Hepatocyte (in vitro differentiated cells): ENCODE measurements at regions not wholly inside any gene's neighbourhood (a gene's known extent, or its start where the extent isn't known, plus 50 kb on each side); places are given as distances from the start of the nearest gene placed in this dataset.

Experiments
- EZH2 ChIP-seq: fragments of 200-600 bp; sonication (generic); IDR thresholded peaks from 2 replicates; pipeline ENCODE4 v1.6.1; 2016; ENCODE audit warnings: antibody characterized with exemption, mild to moderate bottlenecking, borderline replicate concordance
- EZH2phosphoT487 ChIP-seq: fragments of 200-600 bp; sonication (generic); IDR thresholded peaks from one replicate; pipeline ENCODE4 v1.6.1; 2018; ENCODE audit warnings: antibody characterized with exemption, mild to moderate bottlenecking, low read depth, moderate library complexity; ENCODE audit not compliant: unreplicated experiment, severe bottlenecking
- TF ChIP-seq, protein P1 (sequence below): fragments of 200-600 bp; sonication (generic); IDR thresholded peaks from 2 replicates; pipeline ENCODE4 v1.5.1; 2016; ENCODE audit warnings: antibody characterized with exemption, mild to moderate bottlenecking; ENCODE audit not compliant: poor library complexity

DNA sequence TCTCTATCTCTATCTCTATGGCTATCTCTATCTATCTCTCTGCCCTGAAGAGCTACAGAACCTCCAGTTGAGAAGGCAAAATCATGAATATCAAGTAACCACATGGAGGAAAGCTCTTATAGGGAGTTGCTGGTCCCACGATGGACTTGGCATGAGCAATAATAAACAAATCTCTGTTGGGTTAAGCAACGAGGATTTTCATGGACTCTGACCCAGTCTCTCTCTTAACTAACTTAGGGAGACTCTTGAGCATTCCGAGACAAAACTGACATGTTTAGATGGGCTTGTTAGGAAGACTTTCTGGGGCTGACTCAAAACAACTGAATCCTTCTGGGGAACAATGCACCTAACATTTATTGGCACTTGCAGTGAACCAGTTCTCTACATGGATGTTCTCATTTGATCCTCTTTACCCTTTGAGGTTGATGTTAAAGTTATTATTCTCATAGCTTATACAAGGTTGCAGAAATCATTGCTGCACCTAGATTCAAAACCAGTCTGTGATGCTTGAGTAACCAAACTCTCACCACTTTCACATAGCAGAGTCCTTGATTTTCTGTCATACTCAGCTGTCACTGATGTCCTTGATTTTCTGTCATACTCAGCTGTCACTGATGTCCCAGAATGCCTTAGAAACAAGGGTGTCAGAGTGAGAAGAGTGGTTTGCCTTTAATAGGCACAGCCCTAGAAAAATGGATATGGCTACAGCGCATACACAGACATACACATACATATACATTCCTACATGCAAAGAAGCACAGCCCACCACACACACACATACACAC is 354.6 kb upstream of the MAF start:
- no peak for TF ChIP-seq EZH2
- TF ChIP-seq, protein P1, sequence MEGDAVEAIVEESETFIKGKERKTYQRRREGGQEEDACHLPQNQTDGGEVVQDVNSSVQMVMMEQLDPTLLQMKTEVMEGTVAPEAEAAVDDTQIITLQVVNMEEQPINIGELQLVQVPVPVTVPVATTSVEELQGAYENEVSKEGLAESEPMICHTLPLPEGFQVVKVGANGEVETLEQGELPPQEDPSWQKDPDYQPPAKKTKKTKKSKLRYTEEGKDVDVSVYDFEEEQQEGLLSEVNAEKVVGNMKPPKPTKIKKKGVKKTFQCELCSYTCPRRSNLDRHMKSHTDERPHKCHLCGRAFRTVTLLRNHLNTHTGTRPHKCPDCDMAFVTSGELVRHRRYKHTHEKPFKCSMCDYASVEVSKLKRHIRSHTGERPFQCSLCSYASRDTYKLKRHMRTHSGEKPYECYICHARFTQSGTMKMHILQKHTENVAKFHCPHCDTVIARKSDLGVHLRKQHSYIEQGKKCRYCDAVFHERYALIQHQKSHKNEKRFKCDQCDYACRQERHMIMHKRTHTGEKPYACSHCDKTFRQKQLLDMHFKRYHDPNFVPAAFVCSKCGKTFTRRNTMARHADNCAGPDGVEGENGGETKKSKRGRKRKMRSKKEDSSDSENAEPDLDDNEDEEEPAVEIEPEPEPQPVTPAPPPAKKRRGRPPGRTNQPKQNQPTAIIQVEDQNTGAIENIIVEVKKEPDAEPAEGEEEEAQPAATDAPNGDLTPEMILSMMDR = no peak
- no peak for TF ChIP-seq EZH2phosphoT487
